GM21423 (cell line): ENCODE measurements at regions not wholly inside any gene's neighbourhood (a gene's known extent, or its start where the extent isn't known, plus 50 kb on each side); places are given as distances from the start of the nearest gene placed in this dataset.

Experiments used
- ATAC-seq: cut with Tn5 transposase; IDR thresholded peaks from one replicate; pipeline ENCODE4 v1.9.1; 2021; ENCODE audit warnings: mild to moderate bottlenecking, moderate library complexity; ENCODE audit not compliant: unreplicated experiment

GRCh38 chr2:180662941-180663471, 317.4 kb upstream of the UBE2E3 start:
- ATAC-seq: no peak

GRCh38 chr2:180662521-180662920, 317.9 kb upstream of the UBE2E3 start:
- ATAC-seq: no peak

- no peak for ATAC-seq
Observed at GRCh38 chr2:180661686-180662030, 318.7 kb upstream of the UBE2E3 start.

- no peak for ATAC-seq
Observed at GRCh38 chr2:180660881-180661685, 319.3 kb upstream of the UBE2E3 start.

GRCh38 chr2:180660207-180660606, 320.2 kb upstream of the UBE2E3 start:
- no peak for ATAC-seq

GRCh38 chr2:180657054-180657453, 323.4 kb upstream of the UBE2E3 start:
- no peak for ATAC-seq

- no peak for ATAC-seq
Observed at GRCh38 chr2:180656455-180656847, 324.0 kb upstream of the UBE2E3 start.

- ATAC-seq: no peak
Observed at GRCh38 chr2:180655842-180656454, 324.5 kb upstream of the UBE2E3 start.

- no peak for ATAC-seq
Observed at GRCh38 chr2:180655393-180655792, 325.0 kb upstream of the UBE2E3 start.

GRCh38 chr2:180653481-180653880, 326.9 kb upstream of the UBE2E3 start:
- ATAC-seq: no peak

GRCh38 chr2:180652794-180653193, 327.6 kb upstream of the UBE2E3 start:
- ATAC-seq: no peak

GRCh38 chr2:180651596-180651995, 328.8 kb upstream of the UBE2E3 start:
- no peak for ATAC-seq

- ATAC-seq: no peak
Observed at GRCh38 chr2:180647621-180648020, 332.8 kb upstream of the UBE2E3 start.

- ATAC-seq: no peak
Observed at GRCh38 chr2:180647221-180647620, 333.2 kb upstream of the UBE2E3 start.

GRCh38 chr2:180646756-180647155, 333.6 kb upstream of the UBE2E3 start:
- no peak for ATAC-seq

- ATAC-seq: no peak
Observed at GRCh38 chr2:180644709-180645108, 335.7 kb upstream of the UBE2E3 start.

- ATAC-seq: no peak
Observed at GRCh38 chr2:180630756-180631155, 349.6 kb upstream of the UBE2E3 start.

GRCh38 chr2:180625006-180625844, 355.2 kb upstream of the UBE2E3 start:
- ATAC-seq: no peak

- no peak for ATAC-seq
Observed at GRCh38 chr2:180621941-180622918, 358.2 kb upstream of the UBE2E3 start.

GRCh38 chr2:180621366-180621765, 359.0 kb upstream of the UBE2E3 start:
- no peak for ATAC-seq
